ENCODE measurements at regions not wholly inside any gene's neighbourhood (a gene's known extent, or its start where the extent isn't known, plus 50 kb on each side); places are given as distances from the start of the nearest gene placed in this dataset.
"Not testable (repeated sequence)": the region's sequence is repeated elsewhere in the genome, so short reads cannot be mapped to it uniquely, and the experiment has no call there.

GRCh38 chr1:146307632-146308031, 78.8 kb upstream of the NOTCH2NLA start:
- TF ChIP-seq CTCF (IDR thresholded peaks at IDR 0.05); POLR2A (IDR thresholded peaks at IDR 0.05); POLR2AphosphoS5 (IDR thresholded peaks at IDR 0.05; ENCODE audit: insufficient read depth in 1 of 2, low read depth in 1 of 2): not testable (repeated sequence)

Data from vagina (tissue), 2 donors.